Ureter (tissue), 1 donor: ENCODE measurements at regions not wholly inside any gene's neighbourhood (a gene's known extent, or its start where the extent isn't known, plus 50 kb on each side); places are given as distances from the start of the nearest gene placed in this dataset.

Experiments used
- DNase-seq: peaks from one replicate; pipeline ENCODE4 v3.0.0-alpha.2; 2020; ENCODE audit warnings: low spot score
- donor health status: DM: yes; HTN: yes; CAD: no.

DNA sequence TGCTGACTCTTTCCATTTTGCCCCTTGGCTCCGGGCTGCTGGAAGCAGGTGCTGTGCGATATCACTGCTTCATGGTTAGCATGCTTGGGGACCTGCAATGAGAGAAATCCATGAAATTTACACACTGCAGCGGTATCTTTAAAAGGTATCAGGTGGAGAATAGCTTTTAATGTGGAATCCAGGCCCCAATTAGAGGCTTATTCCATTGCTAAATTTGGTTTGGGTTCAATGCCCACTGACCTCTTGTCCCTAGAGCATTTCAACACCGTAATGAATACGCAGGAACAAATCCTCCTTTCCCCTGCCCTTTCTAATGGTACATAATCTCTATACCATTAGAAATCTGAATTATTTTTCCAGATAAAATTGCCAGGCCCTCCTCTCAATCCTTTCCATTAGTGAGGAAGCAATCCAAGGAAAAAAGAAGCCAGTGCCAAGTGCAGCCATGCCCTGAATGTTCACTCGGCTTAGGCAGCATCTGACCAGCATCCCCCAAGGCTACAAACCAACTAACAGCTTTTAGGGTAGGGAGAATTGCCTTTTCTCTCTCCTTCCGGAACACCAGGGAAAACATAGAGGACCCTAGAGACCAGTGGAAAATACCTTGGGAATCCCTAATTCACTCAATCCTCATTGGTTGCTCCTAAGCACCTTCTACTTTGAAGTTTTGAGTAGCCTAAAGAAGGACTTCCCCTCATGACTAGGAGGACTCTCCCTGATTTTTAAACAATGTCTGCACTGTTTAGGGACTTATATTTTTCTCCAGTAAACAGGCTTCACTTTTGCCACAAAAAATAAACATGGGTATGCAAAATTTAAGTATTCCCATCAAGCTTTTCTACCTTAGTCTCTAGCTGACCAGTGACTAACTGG lies 143.1 kb downstream of the QRSL1 start:
- no peak for DNase-seq

DNA sequence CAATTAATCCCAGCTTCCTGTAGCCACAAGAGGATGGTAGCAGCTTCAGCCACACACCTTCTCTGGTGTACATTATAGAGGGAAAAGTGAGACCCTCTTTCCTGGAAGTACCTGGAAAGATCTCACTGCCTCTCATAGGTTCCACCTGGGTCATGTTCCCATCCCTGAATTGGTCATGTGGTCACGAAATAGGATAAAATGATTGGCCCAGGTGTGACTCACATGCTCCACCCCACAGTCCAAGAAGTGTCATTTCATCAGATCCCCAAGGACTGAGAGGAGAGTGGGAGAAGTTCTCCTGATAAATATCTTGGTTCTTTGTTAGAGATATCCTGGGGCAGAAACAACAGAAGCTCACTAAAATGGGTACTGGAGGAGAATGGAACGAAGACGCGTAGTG lies 142.4 kb downstream of the QRSL1 start:
- no peak for DNase-seq

DNA sequence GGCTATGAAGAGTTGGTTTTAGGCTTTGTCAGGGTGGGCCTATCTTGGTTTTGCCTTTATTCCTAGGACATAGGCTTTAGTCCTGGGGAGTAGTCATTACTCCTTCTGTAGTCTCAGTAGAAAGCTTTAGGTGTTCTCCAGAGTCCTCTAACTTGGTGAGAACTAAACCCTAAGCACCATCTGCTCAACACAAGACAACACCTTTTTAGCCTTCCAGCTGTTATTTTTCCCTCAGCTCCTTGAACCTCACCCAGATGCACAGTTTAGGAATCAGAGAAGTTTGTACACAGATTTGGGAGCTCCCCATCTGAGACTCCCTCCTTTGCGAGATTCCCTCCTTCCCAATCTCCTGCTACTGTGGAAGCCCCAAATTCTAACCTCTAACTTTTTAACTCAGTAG lies 141.3 kb downstream of the QRSL1 start:
- DNase-seq: no peak

DNA sequence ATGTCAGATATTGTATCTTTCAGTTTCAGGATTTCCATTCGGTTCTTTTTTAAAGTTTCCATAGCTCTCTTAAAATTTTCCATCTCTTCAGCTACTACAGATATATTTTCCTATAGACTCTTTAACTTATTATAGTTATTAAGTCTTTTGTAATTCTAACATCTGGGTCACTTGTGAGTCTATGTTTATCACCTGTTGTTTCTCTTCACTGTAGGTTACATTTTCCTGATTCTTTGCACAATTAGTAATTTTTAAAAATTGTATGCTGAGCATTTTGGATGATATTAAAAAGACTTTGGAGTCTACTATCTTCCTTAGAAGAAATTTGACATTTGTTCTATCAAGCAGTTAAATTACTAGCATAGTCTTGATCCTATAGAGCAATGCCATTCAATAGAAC lies 140.7 kb downstream of the QRSL1 start:
- no peak for DNase-seq

DNA sequence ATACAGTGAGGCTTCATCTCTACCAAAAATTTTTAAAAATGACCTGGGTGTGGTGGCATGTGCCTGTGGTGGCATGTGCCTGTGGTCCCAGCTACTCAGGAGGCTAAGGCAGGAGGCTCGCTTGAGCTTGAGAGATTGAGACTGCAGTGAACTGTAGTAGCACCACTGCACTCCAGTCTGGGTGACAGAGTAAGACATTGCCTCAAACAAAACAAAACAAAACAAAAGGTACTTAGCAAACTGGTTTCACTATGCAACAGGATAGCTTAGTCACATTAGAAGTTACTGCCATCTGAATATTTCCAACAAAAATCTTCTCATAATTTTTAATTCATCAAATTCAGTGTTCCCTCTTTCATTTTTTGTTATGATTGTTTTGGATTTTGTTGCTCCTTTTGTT lies 137.9 kb downstream of the QRSL1 start:
- no peak for DNase-seq

DNA sequence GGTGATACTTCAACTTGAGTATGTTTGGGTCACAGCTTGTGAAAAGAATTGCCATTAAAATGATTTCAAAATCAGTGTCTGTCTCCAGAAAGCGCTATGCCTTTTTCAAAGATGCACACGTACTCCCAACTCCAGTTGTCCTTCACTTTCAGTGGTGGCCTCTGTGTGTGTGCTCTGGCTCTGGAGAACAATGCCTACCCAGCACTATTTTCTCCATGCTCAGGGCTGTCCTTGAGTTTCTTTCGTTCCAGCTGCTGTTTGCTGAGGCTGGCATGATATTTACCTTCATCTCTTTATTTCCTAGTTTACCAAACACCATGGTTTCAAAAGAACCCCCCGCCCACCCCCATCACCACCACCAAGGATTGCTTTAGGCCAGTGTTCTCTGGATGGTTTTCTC lies 136.8 kb downstream of the QRSL1 start:
- DNase-seq: no peak

DNA sequence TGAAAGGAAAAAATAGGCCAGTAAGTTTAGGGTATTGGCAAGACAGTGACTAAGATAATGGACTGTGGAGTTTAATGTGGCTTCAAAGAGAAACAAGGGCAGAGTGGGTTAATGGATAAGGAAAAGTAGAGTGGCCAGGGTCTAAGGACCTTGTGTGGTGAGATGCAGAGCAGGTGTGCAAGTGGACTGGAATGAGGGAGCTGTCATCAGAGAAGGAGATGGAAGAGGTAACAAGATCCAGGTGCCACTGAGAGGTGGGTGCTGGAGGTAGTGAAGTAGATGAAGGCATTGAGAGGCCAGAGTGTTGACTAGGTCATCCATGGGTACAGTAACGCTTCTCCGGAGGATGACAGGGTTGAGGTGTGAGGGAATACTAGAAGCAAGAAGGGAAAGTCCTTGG lies 136.1 kb downstream of the QRSL1 start:
- DNase-seq: no peak

DNA sequence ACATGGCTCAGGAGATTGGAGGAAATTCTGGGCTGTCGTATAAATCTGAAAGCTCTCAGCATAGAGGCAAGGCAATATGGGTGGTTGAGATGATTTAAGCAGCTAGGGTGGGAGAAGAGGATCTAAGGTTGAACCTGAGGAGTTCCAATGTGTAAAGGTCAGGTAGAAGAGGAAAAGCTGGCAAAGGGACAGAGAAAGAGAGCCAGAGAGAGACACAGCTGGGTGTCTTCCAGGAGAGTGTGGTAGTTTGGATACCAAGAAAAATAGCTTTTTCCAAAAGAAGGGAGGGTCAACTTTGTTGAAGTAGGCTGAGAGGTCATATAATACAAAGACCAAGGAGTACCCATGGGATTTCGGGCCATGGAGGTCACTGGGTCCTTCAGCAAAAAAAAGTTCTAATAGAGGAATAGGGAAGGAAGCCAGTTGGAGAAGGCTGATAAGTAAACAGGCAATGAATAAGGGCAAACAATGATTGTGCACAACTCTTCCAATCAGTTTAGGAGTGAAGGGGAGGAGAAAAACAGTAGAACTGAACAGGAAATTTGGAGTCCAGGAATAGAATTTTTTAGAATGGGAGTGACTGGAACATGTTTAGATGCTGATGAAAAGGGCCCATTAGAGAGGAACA lies 135.1 kb downstream of the QRSL1 start:
- DNase-seq: no peak

DNA sequence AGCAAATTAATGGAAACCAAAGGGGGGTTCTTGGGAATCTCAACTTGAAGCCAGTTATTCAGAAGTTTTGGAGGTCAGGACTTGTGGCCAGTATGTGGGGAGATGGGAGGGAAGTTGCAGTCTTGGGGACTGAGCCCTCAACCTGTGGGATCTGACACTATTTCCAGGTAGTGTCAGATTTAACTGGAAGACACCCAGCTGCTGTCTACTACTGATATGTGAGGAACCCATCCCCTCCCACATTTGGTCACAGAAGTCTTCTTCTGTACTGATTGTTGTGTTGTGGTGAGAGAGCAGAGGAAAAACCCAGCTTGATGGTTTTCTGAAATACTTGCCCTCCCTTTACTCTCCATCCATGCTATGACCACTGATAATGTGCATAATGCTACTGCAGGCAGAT lies 134.0 kb downstream of the QRSL1 start:
- no peak for DNase-seq

DNA sequence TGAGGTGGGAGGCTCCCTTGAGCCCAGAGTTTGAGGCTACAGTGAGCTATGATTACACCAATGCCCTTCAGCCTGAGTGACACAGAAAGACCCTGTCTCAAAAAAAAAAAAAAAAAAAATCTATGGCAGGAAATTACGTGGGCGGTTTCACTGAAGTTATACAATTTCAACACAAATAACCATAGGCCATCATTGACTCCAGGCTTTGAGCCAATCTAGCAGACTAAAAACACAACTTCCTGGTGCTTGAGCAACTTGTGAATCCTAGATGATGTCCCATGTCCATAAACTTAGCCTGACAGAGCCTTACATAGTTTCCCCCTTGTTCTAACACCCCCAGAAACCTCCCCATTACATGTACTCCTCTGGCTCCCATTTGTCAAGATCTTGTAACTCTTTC lies 131.8 kb downstream of the QRSL1 start:
- DNase-seq: no peak

DNA sequence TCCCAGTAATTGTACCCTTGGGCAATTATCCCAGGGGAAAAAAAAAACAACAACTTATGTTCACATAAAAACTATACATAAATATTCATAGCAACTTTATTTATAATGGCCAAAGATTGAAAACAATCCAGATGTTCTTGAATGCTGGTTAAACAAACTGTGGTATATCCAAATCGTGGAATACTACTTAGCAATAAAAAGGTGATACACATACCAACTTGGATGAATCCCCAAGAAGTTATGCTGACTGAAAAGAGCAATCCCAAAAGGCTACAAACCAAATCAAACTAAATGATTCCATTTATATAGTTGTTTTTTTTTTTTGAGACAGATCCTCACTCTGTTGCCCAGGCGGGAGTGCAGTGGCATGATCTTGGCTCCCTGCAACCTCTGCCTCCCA lies 129.7 kb downstream of the QRSL1 start:
- no peak for DNase-seq

DNA sequence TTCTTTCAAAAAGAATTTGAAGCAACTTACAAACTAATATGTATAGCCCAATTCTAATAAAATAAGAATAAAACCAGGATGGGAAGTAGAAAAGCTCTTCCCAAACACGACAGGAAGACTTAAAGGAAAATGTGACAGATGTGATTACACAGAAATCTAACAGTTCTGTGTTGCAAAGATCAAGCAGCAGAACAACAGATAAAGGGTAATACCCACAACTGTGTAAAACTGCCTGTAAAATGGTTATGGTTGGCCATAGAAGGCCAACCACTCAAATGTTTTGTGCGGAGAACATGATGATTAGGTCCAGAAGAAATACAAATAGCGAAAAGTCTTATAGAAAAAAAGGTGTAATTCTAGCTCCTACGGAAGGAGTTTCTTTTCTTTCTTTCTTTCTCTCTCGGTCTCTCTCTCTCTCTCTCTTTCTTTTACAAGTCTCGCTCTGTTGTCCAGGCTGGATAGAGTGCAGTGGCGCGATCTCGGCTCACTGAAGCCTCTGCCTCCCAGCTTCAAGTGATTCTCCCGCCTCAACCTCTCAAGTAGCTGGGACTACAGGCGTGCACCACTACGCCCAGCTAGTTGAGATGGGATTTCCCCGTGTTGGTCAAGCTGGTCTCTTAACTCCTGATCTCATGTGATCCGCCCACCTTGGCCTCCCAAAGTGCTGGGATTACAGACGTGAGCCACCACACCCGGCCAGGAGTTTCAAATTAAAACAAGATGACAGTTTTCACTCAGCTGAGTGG lies 128.5 kb downstream of the QRSL1 start:
- DNase-seq: no peak

DNA sequence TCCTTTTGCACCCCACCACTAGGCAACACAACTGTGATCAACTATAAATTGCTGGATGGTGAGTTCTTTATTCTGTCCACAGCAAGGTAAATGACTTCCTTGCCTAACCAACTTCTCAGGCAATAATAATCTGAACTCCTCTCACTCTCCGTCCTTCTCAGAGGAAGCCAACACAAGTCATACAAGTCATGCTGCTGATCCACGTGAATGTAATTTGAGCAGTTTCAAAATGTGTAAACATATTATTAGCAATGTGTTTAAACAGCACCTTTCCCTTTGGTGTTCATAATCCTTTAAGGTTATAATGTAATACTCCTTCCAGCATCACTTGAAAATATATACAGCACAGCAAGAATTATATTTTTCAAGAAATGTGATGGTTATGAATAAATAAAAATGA lies 127.9 kb downstream of the QRSL1 start:
- no peak for DNase-seq

DNA sequence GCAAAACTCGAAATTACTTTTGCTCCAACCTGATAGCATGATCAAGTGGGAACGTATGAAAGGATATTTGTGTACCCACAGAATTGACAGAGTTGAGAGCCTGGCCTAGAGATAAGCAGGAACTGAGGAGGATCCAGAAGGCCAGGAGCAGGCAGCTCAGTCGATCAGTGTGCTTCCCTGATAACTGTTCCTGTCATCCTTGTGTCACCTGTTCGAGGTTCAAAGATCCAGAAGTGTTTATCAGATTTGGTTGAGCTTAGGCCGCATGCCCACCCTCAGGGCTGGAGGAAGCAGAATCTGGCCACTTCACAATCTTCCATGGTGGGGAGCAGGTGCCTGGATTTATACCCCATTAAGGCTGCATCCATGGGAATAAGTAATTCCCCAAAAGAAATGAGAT lies 124.8 kb downstream of the QRSL1 start:
- no peak for DNase-seq

DNA sequence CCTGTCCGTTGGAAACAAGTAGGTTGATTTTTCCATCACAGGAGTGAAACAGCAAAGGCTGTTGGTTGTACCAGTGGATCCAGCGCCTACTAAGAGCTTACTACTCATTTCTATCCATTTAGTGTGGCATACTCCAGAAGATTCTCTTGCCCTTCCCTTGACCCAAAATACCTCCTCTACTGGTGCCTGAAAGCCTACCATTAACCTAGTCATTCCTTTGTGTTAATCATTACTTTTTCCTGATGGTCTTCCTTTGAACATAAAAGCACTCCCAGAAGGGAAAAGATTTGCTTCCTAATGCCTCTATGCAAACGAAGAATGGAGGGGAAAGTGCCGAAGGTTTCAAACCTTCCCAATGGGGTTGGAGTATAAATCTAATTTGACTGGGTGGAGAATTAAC lies 123.3 kb downstream of the QRSL1 start:
- DNase-seq: no peak

DNA sequence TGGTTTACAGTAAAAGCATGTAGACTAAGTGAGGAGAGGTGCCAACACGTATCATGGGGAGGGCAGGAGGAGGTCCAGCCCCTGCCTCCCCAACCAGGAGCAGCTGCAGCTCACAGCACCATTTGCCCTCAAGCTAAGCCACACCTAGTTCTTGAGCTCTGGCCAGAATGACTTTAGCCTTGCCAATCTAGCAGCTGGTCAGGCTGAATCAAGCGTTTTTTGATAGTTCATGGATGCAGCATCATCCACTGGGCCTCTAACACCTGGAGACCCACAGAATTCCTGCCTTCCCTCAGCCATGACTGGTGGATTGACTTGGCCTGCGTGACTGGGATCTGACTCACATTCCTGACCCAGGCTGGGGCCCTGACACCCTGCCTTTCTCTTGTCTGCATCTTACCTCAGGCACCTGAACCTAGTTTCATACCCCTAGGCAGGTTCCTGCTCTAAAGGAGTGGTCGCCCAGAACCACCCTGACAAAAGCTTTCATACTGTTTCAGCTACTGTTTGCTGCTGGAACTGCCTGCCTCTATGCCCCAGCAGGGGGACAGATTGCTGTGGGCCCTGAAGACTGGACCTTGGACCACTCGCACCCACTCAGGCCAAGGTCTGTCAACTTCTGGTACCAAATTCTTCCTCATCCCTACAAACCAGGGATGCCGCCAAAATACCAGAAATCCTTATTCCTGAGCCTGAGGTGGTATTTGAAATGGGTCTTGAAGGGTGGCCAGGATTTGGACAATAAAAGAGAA lies 122.3 kb downstream of the QRSL1 start:
- no peak for DNase-seq

DNA sequence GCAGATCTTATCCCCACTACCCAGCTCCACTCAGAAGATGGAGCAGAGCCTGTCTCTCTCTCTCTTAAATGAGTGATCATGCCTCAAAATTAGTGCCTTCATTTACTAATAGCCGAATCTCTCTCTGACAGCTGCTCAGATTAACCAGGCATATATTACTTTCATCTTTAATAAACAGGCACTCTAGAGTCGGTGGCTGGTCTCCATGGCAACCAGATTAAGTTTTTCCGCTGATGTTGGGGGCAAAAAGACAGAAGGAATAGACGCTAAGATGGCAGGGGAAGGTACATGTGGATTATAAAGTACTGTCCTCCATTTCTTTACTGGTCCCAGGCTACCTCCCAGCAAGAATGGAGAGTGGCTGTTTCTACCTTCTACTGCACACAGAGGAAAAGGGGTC lies 121.6 kb downstream of the QRSL1 start:
- no peak for DNase-seq

DNA sequence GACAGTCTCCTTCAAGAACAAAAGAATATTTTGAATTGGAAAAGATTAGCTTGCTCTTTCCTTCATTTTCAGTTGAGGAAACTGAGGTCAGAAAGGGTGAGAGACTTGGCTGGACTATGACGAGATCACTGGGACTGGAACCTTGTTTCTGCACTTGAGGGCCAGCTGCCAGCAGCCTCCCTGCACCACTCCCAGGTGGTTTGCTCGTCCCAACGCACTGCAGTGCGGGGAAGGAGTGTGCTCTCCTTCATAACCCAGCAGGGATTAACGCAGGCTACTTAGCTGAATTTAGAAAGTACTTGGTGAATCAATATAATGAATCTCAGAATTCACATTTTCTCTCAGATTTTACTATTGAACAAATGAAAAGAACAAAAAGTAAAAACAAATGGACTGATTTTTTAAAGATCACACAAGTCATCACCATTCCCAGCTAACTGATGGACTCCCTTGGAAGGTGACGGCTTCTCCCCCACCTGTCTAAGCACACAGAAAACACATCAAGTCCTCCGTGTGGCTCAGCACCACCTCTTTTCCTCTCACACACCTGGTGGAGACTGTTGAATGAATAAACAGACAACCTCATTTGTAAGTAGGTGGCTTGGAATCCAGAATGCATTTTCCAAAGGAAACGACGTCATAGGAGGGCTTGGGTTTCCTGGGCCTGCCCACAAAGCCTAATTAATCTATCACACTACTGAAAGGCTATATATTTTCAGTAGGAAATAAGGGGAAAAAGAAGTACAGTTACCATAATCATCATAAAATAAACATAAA lies 121.0 kb downstream of the QRSL1 start:
- no peak for DNase-seq

DNA sequence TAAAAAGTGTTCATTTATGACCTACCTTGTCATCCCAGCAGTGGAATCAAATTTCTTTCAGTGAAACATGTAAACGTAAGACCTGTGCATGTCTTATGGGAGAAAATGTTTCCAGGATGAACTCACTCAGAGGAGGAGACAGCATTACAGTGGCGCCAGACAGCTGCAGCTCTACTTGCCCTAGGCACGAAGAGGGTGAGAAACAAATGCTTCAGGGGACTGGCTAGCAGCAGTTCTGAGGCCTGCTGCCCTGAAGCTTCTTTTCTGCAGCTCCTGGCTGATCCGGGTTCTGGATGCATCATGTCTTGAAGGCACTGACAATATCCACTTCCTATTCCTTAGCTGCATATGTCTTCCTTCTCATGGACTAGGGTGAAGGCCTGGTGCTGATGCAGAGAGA lies 120.2 kb downstream of the QRSL1 start:
- no peak for DNase-seq

DNA sequence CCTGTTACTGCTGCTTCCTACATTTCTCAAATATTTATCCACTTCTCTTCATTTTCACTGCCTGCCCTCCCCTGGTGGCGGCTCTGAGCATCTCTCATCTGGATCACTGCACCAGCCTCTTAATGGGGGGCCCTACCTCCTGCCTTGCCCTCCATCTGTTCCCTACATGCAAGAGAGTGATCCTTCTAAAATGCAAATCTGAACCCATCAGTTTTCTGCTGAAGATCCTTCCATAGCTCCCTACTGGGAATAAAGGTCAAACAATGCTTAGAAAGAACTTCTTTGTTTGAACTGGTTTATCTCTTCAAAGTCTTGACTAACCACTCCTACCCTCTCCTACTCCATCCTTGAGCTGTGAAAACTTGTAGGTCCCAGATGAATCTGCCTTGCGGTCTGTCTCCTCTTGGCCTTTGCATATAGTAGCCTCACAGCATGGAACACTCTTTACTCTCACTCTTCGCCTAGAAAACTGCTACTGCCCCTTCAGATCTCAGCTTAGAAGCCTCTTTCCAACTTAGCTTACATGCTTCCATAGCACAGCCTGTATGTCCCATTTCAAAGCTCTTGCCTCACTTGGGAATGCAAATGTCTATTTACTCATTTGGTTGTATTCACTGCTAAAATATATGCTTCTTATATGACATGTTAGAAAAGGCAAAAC lies 119.3 kb downstream of the QRSL1 start:
- DNase-seq: no peak

DNA sequence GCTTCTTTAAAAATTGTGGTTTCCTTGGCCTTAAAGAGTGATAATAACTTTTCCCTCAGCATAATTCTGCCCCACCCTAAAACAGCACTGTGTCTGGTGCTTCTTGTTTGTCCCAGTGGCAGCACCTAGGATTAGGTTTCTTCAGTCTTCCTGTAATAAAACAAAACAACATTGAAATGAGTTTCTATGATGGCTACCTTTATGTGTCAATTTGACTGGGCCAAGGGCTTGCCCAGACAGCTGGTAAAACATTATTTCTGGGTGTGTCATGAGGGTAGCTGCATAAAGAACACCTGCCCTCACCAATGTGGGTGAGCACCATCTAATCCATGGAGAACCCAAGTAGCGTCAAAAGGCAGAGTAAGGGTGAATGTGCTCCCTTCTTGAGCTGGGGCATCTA lies 117.8 kb downstream of the QRSL1 start:
- no peak for DNase-seq
